ENCODE measurements at regions not wholly inside any gene's neighbourhood (a gene's known extent, or its start where the extent isn't known, plus 50 kb on each side); places are given as distances from the start of the nearest gene placed in this dataset.

- TF ChIP-seq FOXA1 (IDR thresholded peaks at IDR 0.05) = no peak
- no peak for TF ChIP-seq RXRA (IDR thresholded peaks at IDR 0.05)
- TF ChIP-seq HNF4A (conservative IDR thresholded peaks at IDR 0.05) = no peak
- TF ChIP-seq REST (IDR thresholded peaks at IDR 0.05) = no peak
- no peak for TF ChIP-seq GABPA (IDR thresholded peaks at IDR 0.05 in 1 of 2, conservative IDR thresholded peaks at IDR 0.05 in 1 of 2)
- TF ChIP-seq CTCF (IDR thresholded peaks at IDR 0.05; ENCODE audit: low read depth, low read length, missing input control) = no peak
- TF ChIP-seq FOXA2 (IDR thresholded peaks at IDR 0.05) = no peak
- TF ChIP-seq NR2F2 (IDR thresholded peaks at IDR 0.05) = no peak
- TF ChIP-seq RAD21 (IDR thresholded peaks at IDR 0.05) = no peak
- TF ChIP-seq HNF4G (IDR thresholded peaks at IDR 0.05) = no peak
- TF ChIP-seq ATF3 (IDR thresholded peaks at IDR 0.05) = no peak
- Histone ChIP-seq H3K27me3 (ENCODE audit: control insufficient read depth in 4 of 4, insufficient read depth in 4 of 4, low read length in 3 of 4) (peaks cover 0 to 5% (median 2%) of the 10 kb centered on the region in 4 donors), H3K4me1 (ENCODE audit: control insufficient read depth in 4 of 4, insufficient read depth in 4 of 4, low read length in 3 of 4) (no peaks in the 10 kb centered on the region), H3K9me3 (ENCODE audit: control insufficient read depth in 4 of 4, low read length in 3 of 4) (no peaks in the 10 kb centered on the region), H3K36me3 (ENCODE audit: control insufficient read depth in 4 of 4, insufficient read depth in 3 of 4, low read depth in 1 of 4, low read length in 3 of 4) (no peaks in the 10 kb centered on the region), H3K27ac (ENCODE audit: low read depth in 1 of 2, low read length in 2 of 2) (no peak overlapping the region), H3K9ac (ENCODE audit: low read depth in 1 of 2, low read length in 2 of 2) (no peak overlapping the region), H3K4me3 (ENCODE audit: low read depth in 1 of 3, low read length in 3 of 3) (no peak overlapping the region)
- no peak for DNase-seq (ENCODE audit: low spot score)
- WGBS = 90% methylated on average over 15 of the region's 15 CpGs
Observed at GRCh38 chr15:100769043-100769974, 110.3 kb upstream of the ALDH1A3 start.

- Histone ChIP-seq H3K9me3 (ENCODE audit: control insufficient read depth in 4 of 4, low read length in 3 of 4) (no peaks in the 10 kb centered on the region), H3K27me3 (ENCODE audit: control insufficient read depth in 4 of 4, insufficient read depth in 4 of 4, low read length in 3 of 4) (peaks cover 0 to 5% (median 2%) of the 10 kb centered on the region in 4 donors), H3K9ac (ENCODE audit: low read depth in 1 of 2, low read length in 2 of 2) (no peak overlapping the region), H3K4me1 (ENCODE audit: control insufficient read depth in 4 of 4, insufficient read depth in 4 of 4, low read length in 3 of 4) (no peaks in the 10 kb centered on the region), H3K36me3 (ENCODE audit: control insufficient read depth in 4 of 4, insufficient read depth in 3 of 4, low read depth in 1 of 4, low read length in 3 of 4) (no peaks in the 10 kb centered on the region), H3K4me3 (ENCODE audit: low read depth in 1 of 3, low read length in 3 of 3) (no peak overlapping the region), H3K27ac (ENCODE audit: low read depth in 1 of 2, low read length in 2 of 2) (no peak overlapping the region)
- DNase-seq (ENCODE audit: low spot score) = no peak
- 77% methylated on average over 4 of the region's 4 CpGs for WGBS
- TF ChIP-seq RXRA (IDR thresholded peaks at IDR 0.05) = no peak
- TF ChIP-seq HNF4A (conservative IDR thresholded peaks at IDR 0.05) = no peak
- TF ChIP-seq TAF1 (conservative IDR thresholded peaks at IDR 0.05) = no peak
- no peak for TF ChIP-seq SP1 (IDR thresholded peaks at IDR 0.05)
- TF ChIP-seq ATF3 (IDR thresholded peaks at IDR 0.05) = no peak
- no peak for TF ChIP-seq NR2F2 (IDR thresholded peaks at IDR 0.05)
- TF ChIP-seq CTCF (IDR thresholded peaks at IDR 0.05; ENCODE audit: low read depth, low read length, missing input control) = no peak
- TF ChIP-seq GABPA (IDR thresholded peaks at IDR 0.05 in 1 of 2, conservative IDR thresholded peaks at IDR 0.05 in 1 of 2) = no peak
- TF ChIP-seq HNF4G (IDR thresholded peaks at IDR 0.05) = no peak
- TF ChIP-seq FOXA2 (IDR thresholded peaks at IDR 0.05) = no peak
- TF ChIP-seq ZBTB33 (IDR thresholded peaks at IDR 0.05) = no peak
Observed at GRCh38 chr15:100769975-100770340, 109.7 kb upstream of the ALDH1A3 start.

All from liver (tissue), 8 donors.